NCI-H524 treated with DMSO at 0.1 percent for 48 hours (cell line): ENCODE measurements at regions not wholly inside any gene's neighbourhood (a gene's known extent, or its start where the extent isn't known, plus 50 kb on each side); places are given as distances from the start of the nearest gene placed in this dataset.
"Not testable (repeated sequence)": the region's sequence is repeated elsewhere in the genome, so short reads cannot be mapped to it uniquely, and the experiment has no call there.

ENCODE experiments used
- DNase-seq: peaks from one replicate; lab custom pipeline; 2025; lab: John Stamatoyannopoulos, UW

GRCh38 chr16:86932130-86932982, 354.0 kb downstream of the FOXL1 start:
- DNase-seq = no peak

- no peak for DNase-seq
These were observed 356.4 kb downstream of the FOXL1 start for GRCh38 chr16:86934581-86935375.

GRCh38 chr16:86939609-86940008, 361.3 kb downstream of the FOXL1 start:
- no peak for DNase-seq

GRCh38 chr16:86941731-86942130, 363.4 kb downstream of the FOXL1 start:
- DNase-seq = no peak

- no peak for DNase-seq
These were observed 364.1 kb downstream of the FOXL1 start for GRCh38 chr16:86942151-86943051.

- no peak for DNase-seq
These were observed 367.0 kb downstream of the FOXL1 start for GRCh38 chr16:86945166-86945900.

GRCh38 chr16:86946396-86946795, 368.0 kb downstream of the FOXL1 start:
- DNase-seq = no peak

- DNase-seq = no peak
These were observed 368.6 kb downstream of the FOXL1 start for GRCh38 chr16:86946981-86947380.

- no peak for DNase-seq
These were observed 369.1 kb downstream of the C16orf95 start for GRCh38 chr16:86948046-86948445.

GRCh38 chr16:86949116-86949515, 368.1 kb downstream of the C16orf95 start:
- no peak for DNase-seq

- no peak for DNase-seq
These were observed 367.6 kb downstream of the C16orf95 start for GRCh38 chr16:86949630-86950029.

GRCh38 chr16:86951041-86951822, 366.0 kb downstream of the C16orf95 start:
- no peak for DNase-seq

GRCh38 chr16:86951831-86952598, 365.2 kb downstream of the C16orf95 start:
- no peak for DNase-seq

- no peak for DNase-seq
These were observed 364.4 kb downstream of the C16orf95 start for GRCh38 chr16:86952769-86953168.

- DNase-seq = no peak
These were observed 363.4 kb downstream of the C16orf95 start for GRCh38 chr16:86953631-86954391.

- DNase-seq = no peak
These were observed 361.9 kb downstream of the C16orf95 start for GRCh38 chr16:86955136-86955855.

- DNase-seq = no peak
These were observed 360.8 kb downstream of the C16orf95 start for GRCh38 chr16:86956437-86956836.

GRCh38 chr16:86957662-86958198, 359.5 kb downstream of the C16orf95 start:
- DNase-seq = not testable (repeated sequence)
